ENCODE measurements at regions not wholly inside any gene's neighbourhood (a gene's known extent, or its start where the extent isn't known, plus 50 kb on each side); places are given as distances from the start of the nearest gene placed in this dataset.

DNA sequence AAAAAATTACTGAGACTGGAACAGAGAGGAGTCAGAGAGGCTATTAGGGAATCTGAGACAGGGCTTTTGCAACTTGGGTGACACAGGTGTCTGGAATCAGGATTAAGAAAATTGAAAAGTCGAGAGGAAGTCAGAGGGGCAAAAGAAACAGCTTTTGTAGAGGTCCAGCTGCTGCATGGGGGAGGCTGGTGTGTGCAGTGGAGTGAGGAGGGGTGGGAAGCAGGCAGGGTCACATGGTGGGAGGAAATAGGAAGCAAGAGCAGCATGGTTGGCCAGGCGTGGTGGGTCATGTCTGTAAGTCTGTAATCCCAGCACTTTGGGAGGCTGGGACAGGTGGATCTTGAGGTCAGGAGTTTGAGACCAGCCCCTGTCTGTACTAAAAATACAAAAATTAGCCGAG is 69.7 kb upstream of the VRK1 start:
- no peaks in the 10 kb centered on the region; a peak in 1 of 7 replicates for H3K27me3 ChIP-seq (replicated peaks in 1 of 4; ENCODE audit: control insufficient read depth in 3 of 4, extremely low read depth in 1 of 4, insufficient read depth in 3 of 4, low read length in 3 of 4)
- no peak overlapping the region for H4K8ac ChIP-seq (ENCODE audit: extremely low read depth, insufficient read depth, low read length)
- no peak overlapping the region for H3K4ac ChIP-seq (replicated peaks; ENCODE audit: insufficient read length, low read depth, low read length)
- no peak overlapping the region for H3K9ac ChIP-seq (replicated peaks in 1 of 4; ENCODE audit: extremely low read depth in 1 of 4, low read depth in 3 of 4, low read length in 3 of 4)
- H3K23me2 ChIP-seq (ENCODE audit: low read depth, low read length), result no peaks in the 10 kb centered on the region
- H2BK15ac ChIP-seq (ENCODE audit: low read length), result no peak overlapping the region
- H2AFZ ChIP-seq (ENCODE audit: low read length), result no peak overlapping the region
- H2BK120ac ChIP-seq (replicated peaks; ENCODE audit: low read depth, low read length), result no peak overlapping the region
- H2AK5ac ChIP-seq (ENCODE audit: low read depth, low read length), result no peak overlapping the region
- no peak overlapping the region for H3K14ac ChIP-seq (ENCODE audit: insufficient read length)
- WGBS, 2 experiments (ENCODE audit: extremely low coverage in 1 of 2, insufficient coverage in 1 of 2, insufficient read length in 1 of 2, insufficient replicate concordance in 2 of 2, low coverage in 1 of 2, low lambda C conversion rate in 2 of 2, missing lambda C conversion rate in 1 of 2), result 93% methylated on average over 3 of the region's 3 CpGs; no CpG with 5 or more reads in 1 of the 2 experiments
- no peak for TF ChIP-seq TBP (IDR thresholded peaks at IDR 0.05; ENCODE audit: low read depth, low read length)
- no peak for TF ChIP-seq NANOG (IDR thresholded peaks at IDR 0.05; ENCODE audit: insufficient read depth, low read depth, low read length, poor library complexity, severe bottlenecking)
- H3K79me2 ChIP-seq (ENCODE audit: control insufficient read depth in 1 of 2, insufficient read depth in 2 of 2, low read length in 2 of 2), result no peaks in the 10 kb centered on the region
- H4K91ac ChIP-seq (replicated peaks; ENCODE audit: insufficient read length, low read length), result no peak overlapping the region
- POLR2A ChIA-PET (ENCODE audit: partially characterized antibody), result no interaction called here
- H3K9me3 ChIP-seq (ENCODE audit: insufficient read depth in 2 of 2, low read depth in 1 of 2, low read length in 1 of 2), result no peaks in the 10 kb centered on the region
- no peak overlapping the region for H2BK20ac ChIP-seq (ENCODE audit: low read length)
- CTCF ChIA-PET (ENCODE audit: partially characterized antibody), result interaction anchor here (1.0 to 1.5 kb wide), 4 partner anchors 11 to 147 kb away, joined by 3 to 6 read pairs (median 4); no protein-coding TSS in a partner anchor
- no peak overlapping the region for H3K23ac ChIP-seq (ENCODE audit: insufficient read length)
- H4K20me1 ChIP-seq (replicated peaks in 1 of 2; ENCODE audit: control insufficient read depth in 1 of 2, insufficient read depth in 2 of 2, low read length in 2 of 2), result no peaks in the 10 kb centered on the region
- H3K79me1 ChIP-seq (ENCODE audit: low read depth, low read length), result no peaks in the 10 kb centered on the region
- H3K18ac ChIP-seq (ENCODE audit: extremely low read depth, low read length), result no peak overlapping the region
- no peak overlapping the region for H2BK12ac ChIP-seq (ENCODE audit: low read depth, low read length)
- H3K4me3 ChIP-seq (ENCODE audit: extremely low read depth in 1 of 4, insufficient read depth in 2 of 4, low read depth in 3 of 4, low read length in 4 of 4), result no peak overlapping the region
- no peaks in the 10 kb centered on the region for H3K4me1 ChIP-seq (replicated peaks in 1 of 4; ENCODE audit: control insufficient read depth in 3 of 4, insufficient read depth in 4 of 4, low read length in 3 of 4)
- H3K56ac ChIP-seq (replicated peaks; ENCODE audit: insufficient read length, low read depth, low read length), result no peak overlapping the region
- H2BK5ac ChIP-seq (ENCODE audit: low read depth, low read length), result no peak overlapping the region
- DNase-seq (ENCODE audit: low read depth in 1 of 2, low spot score in 2 of 2) (no peak), FAIRE-seq (no peak)
- H4K5ac ChIP-seq (ENCODE audit: insufficient read length, low read depth, low read length), result no peak overlapping the region
- no peaks in the 10 kb centered on the region for H3K36me3 ChIP-seq (ENCODE audit: control insufficient read depth in 2 of 4, insufficient read depth in 4 of 4, low read length in 3 of 4)
- H3K27ac ChIP-seq (ENCODE audit: low read depth, low read length), result no peak overlapping the region
- no peak overlapping the region for H3K4me2 ChIP-seq (ENCODE audit: insufficient read depth in 1 of 2, low read depth in 2 of 2, low read length in 2 of 2)
